Activated B cell treated with CpG ODN at 0.5 μM for 24 hours (primary cell): ENCODE measurements at regions not wholly inside any gene's neighbourhood (a gene's known extent, or its start where the extent isn't known, plus 50 kb on each side); places are given as distances from the start of the nearest gene placed in this dataset.

ENCODE experiments used
- ATAC-seq: fragments of 200-7000 bp; cut with Tn5 transposase; one replicate; pipeline ENCODE4 v1.10.0; 2021; ENCODE audit warnings: low read depth, mild to moderate bottlenecking, moderate library complexity
- CTCF ChIA-PET: fragments of 350-600 bp; sonication (Branson Sonifier 250); formaldehyde crosslinking; loops from one replicate; lab custom pipeline; 2021; ENCODE audit warnings: antibody characterized with exemption; lab: Charles Lee
- POLR2A ChIA-PET: fragments of 350-600 bp; sonication (Branson Sonifier 250); formaldehyde crosslinking; loops from one replicate; lab custom pipeline; 2021; ENCODE audit warnings: antibody characterized with exemption; lab: Charles Lee
- DNase-seq: peaks from one replicate; pipeline ENCODE4 v3.0.0; 2022
- H3K27ac Mint-ChIP-seq: one replicate; pipeline ENCODE4 v1.8.0; 2020; ENCODE audit warnings: mixed read lengths
- H3K27me3 Mint-ChIP-seq: one replicate; pipeline ENCODE4 v1.8.0; 2021; ENCODE audit warnings: mixed read lengths
- H3K36me3 Mint-ChIP-seq: one replicate; pipeline ENCODE4 v1.8.0; 2021; ENCODE audit warnings: low read depth, mixed read lengths
- H3K4me1 Mint-ChIP-seq: one replicate; pipeline ENCODE4 v1.8.0; 2021; ENCODE audit warnings: mixed read lengths
- H3K4me3 Mint-ChIP-seq: one replicate; pipeline ENCODE4 v1.8.0; 2020; ENCODE audit warnings: mild to moderate bottlenecking, mixed read lengths
- H3K9me3 Mint-ChIP-seq: one replicate; pipeline ENCODE4 v1.8.0; 2020; ENCODE audit warnings: mixed read lengths
- intact Hi-C: fragments of 100-400 bp; cut with micrococcal nuclease; formaldehyde crosslinking; loops from one replicate; pipeline ENCODE4 v1.15.1; 2024
- TF ChIP-seq, protein P1 (sequence below): fragments of 200-600 bp; IDR thresholded peaks from one replicate; pipeline ENCODE4 v1.8.0; 2022; ENCODE audit warnings: antibody characterized with exemption, mild to moderate bottlenecking

DNA sequence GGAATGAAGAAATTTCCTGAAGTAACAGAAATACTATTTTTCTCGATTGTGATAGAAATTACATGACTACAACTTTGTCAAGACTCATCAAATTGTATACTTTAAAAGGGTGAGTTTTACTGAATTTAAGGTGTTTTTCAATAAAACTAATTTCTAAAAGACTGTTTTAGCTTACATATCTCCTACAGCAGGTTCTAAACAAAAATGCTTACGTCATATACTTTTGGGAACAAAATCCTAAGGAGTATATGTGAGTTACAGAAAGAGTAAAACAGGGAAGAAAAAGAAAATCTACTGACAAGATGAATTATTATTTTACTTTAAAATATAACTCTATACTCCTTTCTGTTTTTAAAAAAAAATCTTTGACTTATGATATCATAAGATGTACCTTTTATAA, 660.3 kb upstream of the PKDCC start:
- DNase-seq (no peak), ATAC-seq (no peak)
- Mint-ChIP-seq H3K4me3 (no peak overlapping the region), H3K27ac (no peak overlapping the region), H3K27me3 (no peaks in the 10 kb centered on the region), H3K9me3 (peaks cover 1% of the 10 kb centered on the region), H3K36me3 (no peaks in the 10 kb centered on the region), H3K4me1 (no peaks in the 10 kb centered on the region)
- POLR2A ChIA-PET, result no interaction called here
- CTCF ChIA-PET, result interaction anchor here (0.7 kb wide), 1 partner anchor 72 kb away, joined by 3 read pairs; no protein-coding TSS in a partner anchor
- TF ChIP-seq, protein P1, sequence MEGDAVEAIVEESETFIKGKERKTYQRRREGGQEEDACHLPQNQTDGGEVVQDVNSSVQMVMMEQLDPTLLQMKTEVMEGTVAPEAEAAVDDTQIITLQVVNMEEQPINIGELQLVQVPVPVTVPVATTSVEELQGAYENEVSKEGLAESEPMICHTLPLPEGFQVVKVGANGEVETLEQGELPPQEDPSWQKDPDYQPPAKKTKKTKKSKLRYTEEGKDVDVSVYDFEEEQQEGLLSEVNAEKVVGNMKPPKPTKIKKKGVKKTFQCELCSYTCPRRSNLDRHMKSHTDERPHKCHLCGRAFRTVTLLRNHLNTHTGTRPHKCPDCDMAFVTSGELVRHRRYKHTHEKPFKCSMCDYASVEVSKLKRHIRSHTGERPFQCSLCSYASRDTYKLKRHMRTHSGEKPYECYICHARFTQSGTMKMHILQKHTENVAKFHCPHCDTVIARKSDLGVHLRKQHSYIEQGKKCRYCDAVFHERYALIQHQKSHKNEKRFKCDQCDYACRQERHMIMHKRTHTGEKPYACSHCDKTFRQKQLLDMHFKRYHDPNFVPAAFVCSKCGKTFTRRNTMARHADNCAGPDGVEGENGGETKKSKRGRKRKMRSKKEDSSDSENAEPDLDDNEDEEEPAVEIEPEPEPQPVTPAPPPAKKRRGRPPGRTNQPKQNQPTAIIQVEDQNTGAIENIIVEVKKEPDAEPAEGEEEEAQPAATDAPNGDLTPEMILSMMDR, result no peak
- intact Hi-C loops, result no loop called here

DNA sequence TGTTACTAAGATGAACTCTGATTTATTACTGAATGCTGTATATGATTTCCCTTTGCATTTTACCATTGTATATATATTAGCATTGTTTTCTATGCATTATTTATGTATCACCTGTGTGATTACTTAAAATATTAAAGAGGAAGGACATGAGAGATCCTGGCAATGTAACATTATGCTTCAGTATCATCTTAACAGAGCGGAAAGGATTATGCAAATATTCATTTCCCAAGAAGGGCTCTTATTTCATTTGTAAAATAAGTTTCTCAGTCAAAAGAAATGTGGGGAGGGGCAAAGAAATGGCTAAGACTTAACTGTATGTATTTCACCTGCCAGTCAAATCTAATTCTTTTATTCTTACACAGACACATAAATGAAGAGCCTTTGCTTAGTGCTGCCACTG, 654.2 kb upstream of the PKDCC start:
- Mint-ChIP-seq H3K4me1 (no peaks in the 10 kb centered on the region), H3K27me3 (no peaks in the 10 kb centered on the region), H3K4me3 (no peak overlapping the region), H3K36me3 (no peaks in the 10 kb centered on the region), H3K27ac (no peak overlapping the region), H3K9me3 (peaks cover 14% of the 10 kb centered on the region)
- TF ChIP-seq, protein P1, result no peak
- CTCF ChIA-PET, result no interaction called here
- intact Hi-C loops, result no loop called here
- POLR2A ChIA-PET, result no interaction called here
- DNase-seq (no peak), ATAC-seq (no peak)

DNA sequence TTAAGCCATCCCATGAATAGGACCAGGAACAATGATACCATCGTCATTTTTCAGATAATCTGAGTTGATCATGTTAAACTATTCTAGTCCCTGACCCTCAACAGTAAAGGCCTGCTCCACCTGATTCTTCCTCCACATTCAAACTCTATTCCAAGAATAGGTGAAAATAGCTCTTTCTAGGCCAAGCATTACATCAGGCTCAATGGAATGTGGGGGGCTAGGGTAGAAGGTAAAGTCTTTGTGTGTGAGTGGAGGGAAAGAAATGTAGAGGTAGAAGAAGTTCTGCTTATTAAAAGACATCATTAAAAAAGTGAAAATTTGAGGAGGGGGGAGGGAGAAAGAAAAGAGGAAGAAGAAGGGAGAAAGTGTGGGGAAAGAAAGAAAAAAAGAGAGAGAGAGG, 653.3 kb upstream of the PKDCC start:
- Mint-ChIP-seq H3K4me3 (no peak overlapping the region), H3K9me3 (peaks cover 14% of the 10 kb centered on the region), H3K27me3 (no peaks in the 10 kb centered on the region), H3K27ac (no peak overlapping the region), H3K4me1 (no peaks in the 10 kb centered on the region), H3K36me3 (no peaks in the 10 kb centered on the region)
- intact Hi-C loops, result no loop called here
- POLR2A ChIA-PET, result no interaction called here
- ATAC-seq (no peak), DNase-seq (no peak)
- TF ChIP-seq, protein P1, result no peak
- CTCF ChIA-PET, result no interaction called here

DNA sequence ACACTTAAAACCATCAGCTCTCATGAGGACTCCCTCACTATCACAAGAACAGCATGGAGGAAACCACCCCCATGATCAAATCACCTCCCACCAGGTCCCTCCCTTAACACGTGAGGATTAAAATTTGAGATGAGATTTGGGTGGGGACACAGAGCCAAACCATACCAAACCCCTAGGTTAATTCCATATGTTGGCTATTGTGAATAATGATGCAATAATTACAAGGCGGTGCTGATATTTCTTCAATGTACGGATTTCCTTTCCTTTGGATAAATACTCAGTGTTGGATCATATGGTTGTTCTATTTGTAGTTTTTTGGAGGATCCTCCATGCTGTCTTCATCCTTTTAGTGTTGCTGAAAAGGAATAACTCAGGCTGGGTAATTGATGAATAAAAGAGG, 652.1 kb upstream of the PKDCC start:
- H3K9me3 Mint-ChIP-seq, result peaks cover 14% of the 10 kb centered on the region
- H3K36me3 Mint-ChIP-seq, result no peaks in the 10 kb centered on the region
- TF ChIP-seq, protein P1, result no peak
- DNase-seq (no peak), ATAC-seq (no peak)
- intact Hi-C loops, result no loop called here
- no peaks in the 10 kb centered on the region for H3K4me1 Mint-ChIP-seq
- no peak overlapping the region for H3K4me3 Mint-ChIP-seq
- no peaks in the 10 kb centered on the region for H3K27me3 Mint-ChIP-seq
- CTCF ChIA-PET, result no interaction called here
- no peak overlapping the region for H3K27ac Mint-ChIP-seq
- POLR2A ChIA-PET, result no interaction called here

DNA sequence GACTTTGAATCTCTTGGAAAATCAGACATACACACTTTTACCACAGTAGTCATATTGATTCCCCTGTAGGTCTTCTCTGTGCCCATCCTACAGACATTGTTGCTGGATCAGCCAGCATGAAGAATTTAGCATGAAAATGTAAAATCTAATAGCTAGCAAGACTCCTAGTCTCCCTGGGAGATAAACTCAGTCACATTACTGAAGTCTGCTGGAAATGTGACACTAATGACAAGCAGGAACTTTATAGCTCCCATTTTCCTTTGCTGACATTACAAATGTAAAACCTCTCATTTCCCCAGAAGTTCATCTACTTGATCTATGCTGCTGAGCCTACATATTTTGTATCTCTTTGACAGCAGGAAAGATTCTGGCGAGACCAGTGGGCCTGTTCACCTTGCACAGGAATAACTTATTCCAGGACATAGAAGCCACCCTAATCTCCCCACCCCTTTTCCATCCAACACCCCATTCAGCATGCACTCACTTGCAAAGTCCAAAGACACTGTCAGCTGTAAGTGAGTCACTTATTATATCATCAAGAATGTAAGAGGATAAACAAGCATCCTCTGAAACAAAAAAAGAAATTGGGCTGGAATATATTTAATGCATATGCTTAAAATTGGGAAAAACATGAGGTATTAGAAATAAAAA, 648.3 kb upstream of the PKDCC start:
- Mint-ChIP-seq H3K4me1 (no peaks in the 10 kb centered on the region), H3K4me3 (no peak overlapping the region), H3K36me3 (no peaks in the 10 kb centered on the region), H3K9me3 (peaks cover 13% of the 10 kb centered on the region), H3K27ac (no peak overlapping the region), H3K27me3 (no peaks in the 10 kb centered on the region)
- POLR2A ChIA-PET, result no interaction called here
- no peak for DNase-seq
- intact Hi-C loops, result no loop called here
- CTCF ChIA-PET, result no interaction called here
- TF ChIP-seq, protein P1, result no peak
- no peak for ATAC-seq
